ENCODE measurements at regions not wholly inside any gene's neighbourhood (a gene's known extent, or its start where the extent isn't known, plus 50 kb on each side); places are given as distances from the start of the nearest gene placed in this dataset.
"Not testable (repeated sequence)": the region's sequence is repeated elsewhere in the genome, so short reads cannot be mapped to it uniquely, and the experiment has no call there.

DNA sequence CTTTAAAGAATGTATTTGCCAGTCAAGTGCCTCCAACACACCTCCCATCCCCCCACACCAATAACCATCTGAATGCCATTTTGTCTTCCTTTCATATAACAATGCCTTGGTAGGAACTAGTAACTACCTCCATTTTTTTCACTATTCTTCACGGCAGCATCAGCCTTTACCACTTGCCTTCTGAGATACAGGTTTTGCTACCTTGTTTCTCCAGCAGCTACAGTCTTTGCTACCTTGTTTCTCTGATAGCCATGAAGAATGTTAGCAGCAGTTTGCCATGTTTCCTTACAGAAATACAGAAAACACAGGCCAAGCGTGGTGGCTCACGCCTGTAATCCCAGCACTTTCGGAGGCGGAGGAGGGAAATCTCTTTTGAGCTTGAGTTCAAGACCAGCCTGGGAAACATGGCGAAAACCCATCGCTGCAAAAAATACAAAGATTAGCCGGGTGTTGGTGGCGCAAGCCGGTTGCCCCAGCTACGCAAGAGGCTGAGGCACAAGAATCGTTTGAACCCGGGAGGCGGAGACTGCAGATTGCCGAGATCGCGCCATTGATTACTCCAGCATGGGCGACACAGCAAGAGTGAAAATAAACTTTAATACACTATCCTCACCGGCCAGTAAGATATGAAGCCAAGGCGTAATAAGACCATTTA lies 100.9 kb downstream of the HFE start:
- Histone ChIP-seq H3K27ac (peak overlapping the region in 11 of 12 donors; percentile 48 to 91 (median 74)), H3K4me1 (peaks cover 0 to 32% (median 10%) of the 10 kb centered on the region in 12 donors), H3K36me3 (no peaks in the 10 kb centered on the region), H3K27me3 (peaks cover 0 to 7% (median 0%) of the 10 kb centered on the region in 9 donors), H3K4me3 (peak overlapping the region; percentile 25 to 79 (median 59)), H3K9me3 (no peaks in the 10 kb centered on the region)
- WGBS, 4 donors, result 9 to 17% (median 14%) methylated on average over 20 of the region's 20 CpGs
- DNase-seq (no peak), ATAC-seq (peak in 1 of 4 donors; percentile 2)
- TF ChIP-seq, protein P1, sequence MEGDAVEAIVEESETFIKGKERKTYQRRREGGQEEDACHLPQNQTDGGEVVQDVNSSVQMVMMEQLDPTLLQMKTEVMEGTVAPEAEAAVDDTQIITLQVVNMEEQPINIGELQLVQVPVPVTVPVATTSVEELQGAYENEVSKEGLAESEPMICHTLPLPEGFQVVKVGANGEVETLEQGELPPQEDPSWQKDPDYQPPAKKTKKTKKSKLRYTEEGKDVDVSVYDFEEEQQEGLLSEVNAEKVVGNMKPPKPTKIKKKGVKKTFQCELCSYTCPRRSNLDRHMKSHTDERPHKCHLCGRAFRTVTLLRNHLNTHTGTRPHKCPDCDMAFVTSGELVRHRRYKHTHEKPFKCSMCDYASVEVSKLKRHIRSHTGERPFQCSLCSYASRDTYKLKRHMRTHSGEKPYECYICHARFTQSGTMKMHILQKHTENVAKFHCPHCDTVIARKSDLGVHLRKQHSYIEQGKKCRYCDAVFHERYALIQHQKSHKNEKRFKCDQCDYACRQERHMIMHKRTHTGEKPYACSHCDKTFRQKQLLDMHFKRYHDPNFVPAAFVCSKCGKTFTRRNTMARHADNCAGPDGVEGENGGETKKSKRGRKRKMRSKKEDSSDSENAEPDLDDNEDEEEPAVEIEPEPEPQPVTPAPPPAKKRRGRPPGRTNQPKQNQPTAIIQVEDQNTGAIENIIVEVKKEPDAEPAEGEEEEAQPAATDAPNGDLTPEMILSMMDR (IDR thresholded peaks at IDR 0.05), result no peak
- TF ChIP-seq POLR2A (IDR thresholded peaks at IDR 0.05), result no peak
- intact Hi-C loops (cut with DNase I), result loop anchor here in 1 of 10 donors (10.0 kb wide), 1 partner anchor 97 kb away; a partner anchor contains a TSS

DNA sequence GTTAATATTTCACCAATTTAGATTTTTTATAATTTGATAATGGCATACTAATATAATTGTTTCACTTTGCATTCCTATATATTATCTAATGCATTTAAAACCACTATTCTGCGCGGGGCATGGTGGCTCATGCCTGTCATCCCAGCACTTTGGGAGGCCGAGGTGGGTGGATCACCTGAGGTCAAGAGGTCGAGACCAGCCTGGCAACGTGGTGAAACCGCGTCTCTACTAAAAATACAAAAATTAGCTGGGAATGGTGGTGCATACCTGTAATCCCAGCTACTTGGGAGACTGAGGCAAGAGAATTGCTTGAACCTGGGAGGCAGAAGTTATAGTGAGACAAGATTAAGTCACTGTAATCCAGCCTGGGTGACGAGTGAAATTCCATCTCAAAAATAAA lies 104.3 kb downstream of the HFE start:
- H3K27ac ChIP-seq, ATAC-seq, H3K36me3 ChIP-seq, H3K9me3 ChIP-seq, H3K4me3 ChIP-seq, DNase-seq: not testable (repeated sequence)
- peaks cover 0 to 34% (median 18%) of the 10 kb centered on the region in 12 donors for H3K4me1 ChIP-seq
- WGBS, 4 donors, result 86 to 96% (median 89%) methylated on average over 8 of the region's 8 CpGs
- intact Hi-C loops (cut with DNase I), result loop anchor here in 2 of 10 donors (10.0 kb wide), 2 partner anchors 67 to 157 kb away; a partner anchor contains a TSS
- H3K27me3 ChIP-seq, result peaks cover 0 to 12% (median 0%) of the 10 kb centered on the region in 9 donors

DNA sequence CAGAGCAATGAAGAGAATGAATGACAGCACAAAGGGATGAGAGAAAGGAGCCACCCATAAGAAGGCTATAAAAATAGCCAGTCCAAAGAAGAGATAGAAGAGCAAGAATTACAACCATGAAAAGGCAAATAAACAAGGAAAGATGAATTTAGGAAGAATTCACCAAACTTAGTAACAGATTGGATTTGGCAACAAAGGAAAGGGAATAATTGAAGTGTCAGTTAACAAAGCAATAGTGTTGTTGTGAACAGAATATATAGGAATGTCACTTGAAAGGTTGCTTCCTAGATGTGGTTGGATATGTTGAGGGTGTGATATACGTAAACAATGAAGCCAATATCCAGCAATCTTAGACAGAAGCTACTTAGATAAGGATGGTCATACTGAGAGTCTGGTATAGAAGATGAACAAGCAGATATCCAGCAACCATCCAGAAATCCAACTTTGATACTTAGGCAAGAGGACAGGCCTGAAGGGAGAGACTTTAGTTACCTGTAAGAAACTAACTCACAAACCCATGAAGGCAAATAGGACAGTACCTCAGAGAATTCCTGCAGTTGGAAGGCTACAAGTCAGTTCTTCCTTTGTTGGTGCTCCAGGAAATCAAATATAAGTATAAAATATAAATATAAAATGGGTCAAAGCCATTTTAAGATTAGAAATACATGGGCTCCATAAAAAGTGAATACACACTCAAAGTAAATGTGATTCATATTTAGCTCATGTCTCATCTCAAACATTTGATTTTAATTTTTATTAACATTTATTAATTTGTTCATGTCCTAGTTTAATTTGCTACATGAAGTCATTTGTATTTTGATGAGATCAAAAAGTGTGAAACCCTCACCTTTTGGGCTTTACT lies 106.5 kb downstream of the HFE start:
- DNase-seq (no peak), ATAC-seq (no peak)
- H3K4me1 ChIP-seq, result peaks cover 0 to 42% (median 19%) of the 10 kb centered on the region in 12 donors
- intact Hi-C loops (cut with DNase I), result loop anchor here in 2 of 10 donors (10.0 kb wide), 2 partner anchors 69 to 159 kb away; a partner anchor contains a TSS
- H3K9me3 ChIP-seq, result no peaks in the 10 kb centered on the region
- TF ChIP-seq, protein P1 (IDR thresholded peaks at IDR 0.05), result no peak
- TF ChIP-seq POLR2A (IDR thresholded peaks at IDR 0.05), result no peak
- H3K4me3 ChIP-seq, result no peak overlapping the region
- H3K27ac ChIP-seq, result peak overlapping the region in 2 of 12 donors; percentile 92 to 96
- no peaks in the 10 kb centered on the region for H3K36me3 ChIP-seq
- 94 to 100% (median 97%) methylated on average over 1 of the region's 1 CpG for WGBS, 4 donors
- peaks cover 0 to 15% (median 0%) of the 10 kb centered on the region in 9 donors for H3K27me3 ChIP-seq

DNA sequence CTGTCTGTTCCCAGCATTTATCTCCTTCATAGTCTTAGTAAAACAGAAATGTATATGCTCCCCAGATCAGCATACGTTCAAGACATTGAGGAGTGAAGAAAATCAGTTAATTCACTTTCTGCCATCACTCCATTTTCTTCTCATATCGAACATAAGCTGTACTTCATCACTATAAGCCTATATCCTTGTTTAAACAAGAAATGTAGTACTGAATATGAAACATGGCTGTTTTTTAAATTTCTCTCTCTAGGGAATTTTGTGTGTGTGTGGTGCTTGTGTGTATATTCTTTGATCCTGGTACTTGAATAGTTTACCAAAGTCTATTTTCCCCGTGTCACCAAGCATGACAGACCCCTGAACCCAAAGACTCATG lies 107.1 kb downstream of the HFE start:
- ATAC-seq (no peak), DNase-seq (no peak)
- Histone ChIP-seq H3K4me3 (peak overlapping the region in 4 of 12 donors; percentile 62 to 75 (median 66)), H3K36me3 (no peaks in the 10 kb centered on the region), H3K27ac (peak overlapping the region in 9 of 12 donors; percentile 65 to 96 (median 86)), H3K27me3 (peaks cover 0 to 15% (median 0%) of the 10 kb centered on the region in 9 donors), H3K9me3 (no peaks in the 10 kb centered on the region), H3K4me1 (peaks cover 0 to 39% (median 19%) of the 10 kb centered on the region in 12 donors)
- intact Hi-C loops (cut with DNase I), result loop anchor here in 2 of 10 donors (10.0 kb wide), 2 partner anchors 70 to 160 kb away; a partner anchor contains a TSS
- WGBS, 4 donors, result 69 to 79% (median 74%) methylated on average over 3 of the region's 3 CpGs
- TF ChIP-seq, protein P1 (IDR thresholded peaks at IDR 0.05), result no peak
- TF ChIP-seq POLR2A (IDR thresholded peaks at IDR 0.05), result no peak
